ENCODE measurements at regions not wholly inside any gene's neighbourhood (a gene's known extent, or its start where the extent isn't known, plus 50 kb on each side); places are given as distances from the start of the nearest gene placed in this dataset.

DNA sequence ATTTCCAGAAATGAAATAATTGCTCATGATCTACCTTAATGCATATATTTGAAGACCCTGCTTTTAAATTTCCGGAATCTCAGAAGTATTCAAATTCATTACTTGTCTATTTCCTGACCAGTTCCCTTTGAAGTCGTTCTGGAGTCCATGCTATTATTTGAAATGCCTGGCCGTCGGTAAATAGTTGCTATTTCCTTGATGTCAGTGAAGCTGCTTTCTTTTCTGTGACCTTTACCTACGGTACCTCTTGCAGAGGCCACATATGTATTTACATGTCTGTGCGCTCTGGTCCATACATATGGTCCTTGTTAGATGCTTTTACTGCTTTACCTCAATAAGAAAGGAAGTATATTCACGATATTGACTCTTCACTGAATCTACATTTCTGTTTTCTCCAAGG is 199.7 kb downstream of the PAPSS1 start:
- Histone ChIP-seq H3K36me3 (ENCODE audit: control insufficient read depth in 2 of 2, insufficient read depth in 2 of 2, low read length in 1 of 2) (no peaks in the 10 kb centered on the region), H3K27ac (ENCODE audit: control insufficient read depth, insufficient read depth) (no peak overlapping the region), H3K79me2 (ENCODE audit: control insufficient read depth, insufficient read depth, low read length) (no peaks in the 10 kb centered on the region), H4K20me1 (ENCODE audit: control insufficient read depth, insufficient read depth) (no peaks in the 10 kb centered on the region), H3K27me3 (replicated peaks in 1 of 2; ENCODE audit: control insufficient read depth in 2 of 2, insufficient read depth in 2 of 2, low read length in 1 of 2) (no peaks in the 10 kb centered on the region), H3K9ac (ENCODE audit: control insufficient read depth, insufficient read depth, low read length) (no peak overlapping the region), H3K9me3 (replicated peaks; ENCODE audit: control insufficient read depth, insufficient read depth, low read length) (no peaks in the 10 kb centered on the region), H3K4me2 (ENCODE audit: control insufficient read depth, insufficient read depth) (no peak overlapping the region), H3K4me3 (no peak overlapping the region), H2AFZ (ENCODE audit: control insufficient read depth, low read depth, low read length) (no peak overlapping the region), H3K4me1 (ENCODE audit: control insufficient read depth, insufficient read depth, low read length) (no peaks in the 10 kb centered on the region)
- POLR2A ChIA-PET, result no interaction called here
- TF ChIP-seq NBN (IDR thresholded peaks at IDR 0.05), result no peak
- TF ChIP-seq SMAD5 (IDR thresholded peaks at IDR 0.05; ENCODE audit: low read depth), result no peak
- TF ChIP-seq, protein P1, sequence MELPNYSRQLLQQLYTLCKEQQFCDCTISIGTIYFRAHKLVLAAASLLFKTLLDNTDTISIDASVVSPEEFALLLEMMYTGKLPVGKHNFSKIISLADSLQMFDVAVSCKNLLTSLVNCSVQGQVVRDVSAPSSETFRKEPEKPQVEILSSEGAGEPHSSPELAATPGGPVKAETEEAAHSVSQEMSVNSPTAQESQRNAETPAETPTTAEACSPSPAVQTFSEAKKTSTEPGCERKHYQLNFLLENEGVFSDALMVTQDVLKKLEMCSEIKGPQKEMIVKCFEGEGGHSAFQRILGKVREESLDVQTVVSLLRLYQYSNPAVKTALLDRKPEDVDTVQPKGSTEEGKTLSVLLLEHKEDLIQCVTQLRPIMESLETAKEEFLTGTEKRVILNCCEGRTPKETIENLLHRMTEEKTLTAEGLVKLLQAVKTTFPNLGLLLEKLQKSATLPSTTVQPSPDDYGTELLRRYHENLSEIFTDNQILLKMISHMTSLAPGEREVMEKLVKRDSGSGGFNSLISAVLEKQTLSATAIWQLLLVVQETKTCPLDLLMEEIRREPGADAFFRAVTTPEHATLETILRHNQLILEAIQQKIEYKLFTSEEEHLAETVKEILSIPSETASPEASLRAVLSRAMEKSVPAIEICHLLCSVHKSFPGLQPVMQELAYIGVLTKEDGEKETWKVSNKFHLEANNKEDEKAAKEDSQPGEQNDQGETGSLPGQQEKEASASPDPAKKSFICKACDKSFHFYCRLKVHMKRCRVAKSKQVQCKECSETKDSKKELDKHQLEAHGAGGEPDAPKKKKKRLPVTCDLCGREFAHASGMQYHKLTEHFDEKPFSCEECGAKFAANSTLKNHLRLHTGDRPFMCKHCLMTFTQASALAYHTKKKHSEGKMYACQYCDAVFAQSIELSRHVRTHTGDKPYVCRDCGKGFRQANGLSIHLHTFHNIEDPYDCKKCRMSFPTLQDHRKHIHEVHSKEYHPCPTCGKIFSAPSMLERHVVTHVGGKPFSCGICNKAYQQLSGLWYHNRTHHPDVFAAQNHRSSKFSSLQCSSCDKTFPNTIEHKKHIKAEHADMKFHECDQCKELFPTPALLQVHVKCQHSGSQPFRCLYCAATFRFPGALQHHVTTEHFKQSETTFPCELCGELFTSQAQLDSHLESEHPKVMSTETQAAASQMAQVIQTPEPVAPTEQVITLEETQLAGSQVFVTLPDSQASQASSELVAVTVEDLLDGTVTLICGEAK (IDR thresholded peaks at IDR 0.05; ENCODE audit: borderline replicate concordance), result no peak
- TF ChIP-seq RELA (IDR thresholded peaks at IDR 0.05; ENCODE audit: borderline replicate concordance, partially characterized antibody), result no peak
- no peak for TF ChIP-seq CBFB (IDR thresholded peaks at IDR 0.05; ENCODE audit: low read depth)
- TF ChIP-seq, protein P2, sequence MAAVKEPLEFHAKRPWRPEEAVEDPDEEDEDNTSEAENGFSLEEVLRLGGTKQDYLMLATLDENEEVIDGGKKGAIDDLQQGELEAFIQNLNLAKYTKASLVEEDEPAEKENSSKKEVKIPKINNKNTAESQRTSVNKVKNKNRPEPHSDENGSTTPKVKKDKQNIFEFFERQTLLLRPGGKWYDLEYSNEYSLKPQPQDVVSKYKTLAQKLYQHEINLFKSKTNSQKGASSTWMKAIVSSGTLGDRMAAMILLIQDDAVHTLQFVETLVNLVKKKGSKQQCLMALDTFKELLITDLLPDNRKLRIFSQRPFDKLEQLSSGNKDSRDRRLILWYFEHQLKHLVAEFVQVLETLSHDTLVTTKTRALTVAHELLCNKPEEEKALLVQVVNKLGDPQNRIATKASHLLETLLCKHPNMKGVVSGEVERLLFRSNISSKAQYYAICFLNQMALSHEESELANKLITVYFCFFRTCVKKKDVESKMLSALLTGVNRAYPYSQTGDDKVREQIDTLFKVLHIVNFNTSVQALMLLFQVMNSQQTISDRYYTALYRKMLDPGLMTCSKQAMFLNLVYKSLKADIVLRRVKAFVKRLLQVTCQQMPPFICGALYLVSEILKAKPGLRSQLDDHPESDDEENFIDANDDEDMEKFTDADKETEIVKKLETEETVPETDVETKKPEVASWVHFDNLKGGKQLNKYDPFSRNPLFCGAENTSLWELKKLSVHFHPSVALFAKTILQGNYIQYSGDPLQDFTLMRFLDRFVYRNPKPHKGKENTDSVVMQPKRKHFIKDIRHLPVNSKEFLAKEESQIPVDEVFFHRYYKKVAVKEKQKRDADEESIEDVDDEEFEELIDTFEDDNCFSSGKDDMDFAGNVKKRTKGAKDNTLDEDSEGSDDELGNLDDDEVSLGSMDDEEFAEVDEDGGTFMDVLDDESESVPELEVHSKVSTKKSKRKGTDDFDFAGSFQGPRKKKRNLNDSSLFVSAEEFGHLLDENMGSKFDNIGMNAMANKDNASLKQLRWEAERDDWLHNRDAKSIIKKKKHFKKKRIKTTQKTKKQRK (IDR thresholded peaks at IDR 0.05; ENCODE audit: low read depth, low read length), result no peak
- no peak for TF ChIP-seq ZNF274 (IDR thresholded peaks at IDR 0.05; ENCODE audit: insufficient read depth, insufficient read length)
- TF ChIP-seq IKZF2 (IDR thresholded peaks at IDR 0.05), result no peak
- DNase-seq (ENCODE audit: low read depth, low spot score) (no peak), ATAC-seq (no peak), FAIRE-seq (no peak)
- WGBS (ENCODE audit: insufficient coverage, insufficient replicate concordance, low lambda C conversion rate, missing lambda C conversion rate), result 40% methylated on average over 7 of the region's 7 CpGs
- in situ Hi-C loops (cut with MboI), result no loop called here
- CTCF ChIA-PET, result no interaction called here
- RAD21 ChIA-PET (ENCODE audit: unreplicated experiment), result no interaction called here
- BruUV-seq (replicated peaks), result no TSS peak
- intact Hi-C loops (cut with micrococcal nuclease; ENCODE audit: unreplicated experiment), result no loop called here
- SMC1A ChIA-PET (ENCODE audit: uncharacterized antibody, unreplicated experiment), result no interaction called here
